ENCODE measurements at regions not wholly inside any gene's neighbourhood (a gene's known extent, or its start where the extent isn't known, plus 50 kb on each side); places are given as distances from the start of the nearest gene placed in this dataset.

DNA sequence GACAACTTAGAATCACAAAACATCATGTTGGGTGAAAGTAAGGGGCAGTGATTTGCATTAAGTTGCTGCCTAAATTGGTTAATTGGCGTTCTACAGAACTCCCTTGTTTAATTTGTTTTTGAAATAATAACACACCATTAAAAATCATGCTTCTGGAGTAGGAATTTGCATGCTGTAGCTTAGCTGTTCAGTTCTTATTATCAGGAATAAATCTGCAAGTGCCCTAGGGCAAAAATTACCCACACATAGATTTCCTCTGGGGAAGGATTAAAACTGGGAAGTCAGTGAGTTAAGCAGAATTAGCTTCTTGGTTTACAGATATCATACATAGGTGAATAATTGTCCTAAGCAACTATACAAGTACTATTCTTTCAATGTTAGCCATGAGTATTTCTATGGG lies 381.6 kb upstream of the NAALADL2 start:
- H3K4me1 ChIP-seq (ENCODE audit: control insufficient read depth in 1 of 2, insufficient read depth in 2 of 2, low read length in 2 of 2), result no peaks in the 10 kb centered on the region
- no peaks in the 10 kb centered on the region for H3K27me3 ChIP-seq (ENCODE audit: control insufficient read depth in 2 of 2, insufficient read depth in 2 of 2, low read length in 2 of 2)

DNA sequence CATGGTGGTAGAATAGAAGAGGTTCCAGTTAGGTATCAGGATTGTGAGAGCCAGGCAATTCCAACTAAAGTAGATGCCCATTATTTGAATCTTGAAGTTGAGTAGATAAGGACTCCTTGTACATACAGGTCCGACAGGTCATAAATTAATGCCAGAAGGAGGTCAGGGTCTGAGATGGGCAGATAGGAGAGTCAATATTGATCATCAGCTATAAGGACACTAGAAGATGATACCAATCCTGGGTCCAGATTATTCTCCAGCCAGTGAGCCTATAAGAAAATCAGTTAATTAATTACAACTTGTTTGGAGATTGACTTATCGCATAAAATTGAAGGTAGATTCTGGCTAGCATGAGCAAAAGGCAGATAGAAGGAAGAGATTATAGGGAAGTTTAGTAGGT lies 378.4 kb upstream of the NAALADL2 start:
- Histone ChIP-seq H3K27me3 (ENCODE audit: control insufficient read depth in 2 of 2, insufficient read depth in 2 of 2, low read length in 2 of 2) (no peaks in the 10 kb centered on the region), H3K9me3 (replicated peaks in 1 of 2; ENCODE audit: control insufficient read depth in 1 of 2, insufficient read depth in 1 of 2, low read length in 2 of 2) (no peaks in the 10 kb centered on the region), H3K4me1 (ENCODE audit: control insufficient read depth in 1 of 2, insufficient read depth in 2 of 2, low read length in 2 of 2) (no peaks in the 10 kb centered on the region), H4K20me1 (ENCODE audit: insufficient read depth, low read length) (no peaks in the 10 kb centered on the region), H3K27ac (ENCODE audit: low read depth in 1 of 2, low read length in 2 of 2) (no peak overlapping the region), H3K4me3 (replicated peaks in 1 of 3; ENCODE audit: low read depth in 2 of 3, low read length in 3 of 3) (no peak overlapping the region), H3K36me3 (replicated peaks in 1 of 2; ENCODE audit: control insufficient read depth in 1 of 2, insufficient read depth in 2 of 2, low read length in 2 of 2) (no peaks in the 10 kb centered on the region), H2AFZ (ENCODE audit: insufficient read depth, low read depth, low read length, poor library complexity, severe bottlenecking) (no peak overlapping the region), H3K9ac (ENCODE audit: insufficient read depth, low read length, poor library complexity, severe bottlenecking) (no peak overlapping the region), H3K4me2 (replicated peaks; ENCODE audit: extremely low read depth, low read length, poor library complexity, severe bottlenecking) (no peak overlapping the region), H3K79me2 (ENCODE audit: insufficient read depth, low read length) (no peaks in the 10 kb centered on the region)
- H3K4me3 Mint-ChIP-seq, result no peak overlapping the region
- H3K27me3 Mint-ChIP-seq (ENCODE audit: low read depth in 3 of 3), result no peaks in the 10 kb centered on the region
- TF ChIP-seq, protein P1, sequence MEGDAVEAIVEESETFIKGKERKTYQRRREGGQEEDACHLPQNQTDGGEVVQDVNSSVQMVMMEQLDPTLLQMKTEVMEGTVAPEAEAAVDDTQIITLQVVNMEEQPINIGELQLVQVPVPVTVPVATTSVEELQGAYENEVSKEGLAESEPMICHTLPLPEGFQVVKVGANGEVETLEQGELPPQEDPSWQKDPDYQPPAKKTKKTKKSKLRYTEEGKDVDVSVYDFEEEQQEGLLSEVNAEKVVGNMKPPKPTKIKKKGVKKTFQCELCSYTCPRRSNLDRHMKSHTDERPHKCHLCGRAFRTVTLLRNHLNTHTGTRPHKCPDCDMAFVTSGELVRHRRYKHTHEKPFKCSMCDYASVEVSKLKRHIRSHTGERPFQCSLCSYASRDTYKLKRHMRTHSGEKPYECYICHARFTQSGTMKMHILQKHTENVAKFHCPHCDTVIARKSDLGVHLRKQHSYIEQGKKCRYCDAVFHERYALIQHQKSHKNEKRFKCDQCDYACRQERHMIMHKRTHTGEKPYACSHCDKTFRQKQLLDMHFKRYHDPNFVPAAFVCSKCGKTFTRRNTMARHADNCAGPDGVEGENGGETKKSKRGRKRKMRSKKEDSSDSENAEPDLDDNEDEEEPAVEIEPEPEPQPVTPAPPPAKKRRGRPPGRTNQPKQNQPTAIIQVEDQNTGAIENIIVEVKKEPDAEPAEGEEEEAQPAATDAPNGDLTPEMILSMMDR (IDR thresholded peaks at IDR 0.05), result no peak
- H3K4me1 Mint-ChIP-seq, result no peaks in the 10 kb centered on the region
- intact Hi-C loops (cut with micrococcal nuclease), result no loop called here
- peaks cover 0 to 4% (median 2%) of the 10 kb centered on the region in 7 donors for H3K9me3 Mint-ChIP-seq
- DNase-seq, result no peak
- WGBS (ENCODE audit: insufficient coverage), result no CpG with 5 or more reads among the region's 2 CpGs
- no peaks in the 10 kb centered on the region for H3K36me3 Mint-ChIP-seq
- no peak overlapping the region for H3K27ac Mint-ChIP-seq

More for the DNA sequence above, 381.6 kb upstream of the NAALADL2 start:
- H3K9me3 Mint-ChIP-seq, result peaks cover 0 to 6% (median 3%) of the 10 kb centered on the region in 7 donors
- no peaks in the 10 kb centered on the region for H3K9me3 ChIP-seq (replicated peaks in 1 of 2; ENCODE audit: control insufficient read depth in 1 of 2, insufficient read depth in 1 of 2, low read length in 2 of 2)
- no peak overlapping the region for H3K4me3 Mint-ChIP-seq
- H3K4me2 ChIP-seq (replicated peaks; ENCODE audit: extremely low read depth, low read length, poor library complexity, severe bottlenecking), result no peak overlapping the region
- intact Hi-C loops (cut with micrococcal nuclease), result no loop called here
- no CpG with 5 or more reads among the region's 1 CpG for WGBS (ENCODE audit: insufficient coverage)
- H2AFZ ChIP-seq (ENCODE audit: insufficient read depth, low read depth, low read length, poor library complexity, severe bottlenecking), result no peak overlapping the region
- H3K27ac Mint-ChIP-seq, result no peak overlapping the region
- TF ChIP-seq, protein P1 (IDR thresholded peaks at IDR 0.05), result no peak
- no peak overlapping the region for H3K9ac ChIP-seq (ENCODE audit: insufficient read depth, low read length, poor library complexity, severe bottlenecking)
- no peak overlapping the region for H3K27ac ChIP-seq (ENCODE audit: low read depth in 1 of 2, low read length in 2 of 2)
- no peaks in the 10 kb centered on the region for H3K36me3 ChIP-seq (replicated peaks in 1 of 2; ENCODE audit: control insufficient read depth in 1 of 2, insufficient read depth in 2 of 2, low read length in 2 of 2)
- H3K79me2 ChIP-seq (ENCODE audit: insufficient read depth, low read length), result no peaks in the 10 kb centered on the region
- no peaks in the 10 kb centered on the region for H3K27me3 Mint-ChIP-seq (ENCODE audit: low read depth in 3 of 3)
- H3K36me3 Mint-ChIP-seq, result no peaks in the 10 kb centered on the region
- no peak overlapping the region for H3K4me3 ChIP-seq (replicated peaks in 1 of 3; ENCODE audit: low read depth in 2 of 3, low read length in 3 of 3)
- H3K4me1 Mint-ChIP-seq, result no peaks in the 10 kb centered on the region
- no peaks in the 10 kb centered on the region for H4K20me1 ChIP-seq (ENCODE audit: insufficient read depth, low read length)
- no peak for DNase-seq
